ENCODE measurements at regions not wholly inside any gene's neighbourhood (a gene's known extent, or its start where the extent isn't known, plus 50 kb on each side); places are given as distances from the start of the nearest gene placed in this dataset.

DNA sequence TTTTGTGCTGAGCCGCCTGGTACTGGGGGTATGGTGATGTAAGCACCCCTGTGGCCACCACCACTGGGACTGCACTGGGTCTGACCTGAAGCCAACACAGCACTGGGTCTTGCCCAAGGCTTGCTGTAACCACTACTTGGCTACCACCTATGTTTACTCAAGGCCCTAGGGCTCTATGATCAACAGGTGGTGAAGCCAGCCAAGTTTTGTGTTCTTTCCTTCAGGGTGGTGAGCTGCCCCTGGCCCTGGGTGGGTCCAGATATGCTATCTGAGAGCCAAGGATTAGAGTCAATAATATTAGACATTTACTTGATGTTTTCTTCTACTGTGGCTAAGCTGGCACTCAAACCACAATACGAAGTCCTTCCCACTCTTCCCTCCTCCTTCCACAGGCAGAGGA is 55.1 kb upstream of the PAGE4 start:
- no peak overlapping the region for H3K4me3 ChIP-seq
- no peak overlapping the region for H3K27ac ChIP-seq
- H3K9me3 ChIP-seq = peaks cover 8% of the 10 kb centered on the region
- peaks cover 0 to 12% (median 0%) of the 10 kb centered on the region in 3 donors for H3K27me3 ChIP-seq (ENCODE audit: insufficient read depth in 3 of 3, low read length in 2 of 3)
- intact Hi-C loops (cut with DNase I) = no loop called here
- no peaks in the 10 kb centered on the region for H3K4me1 ChIP-seq
- TF ChIP-seq, protein P1, sequence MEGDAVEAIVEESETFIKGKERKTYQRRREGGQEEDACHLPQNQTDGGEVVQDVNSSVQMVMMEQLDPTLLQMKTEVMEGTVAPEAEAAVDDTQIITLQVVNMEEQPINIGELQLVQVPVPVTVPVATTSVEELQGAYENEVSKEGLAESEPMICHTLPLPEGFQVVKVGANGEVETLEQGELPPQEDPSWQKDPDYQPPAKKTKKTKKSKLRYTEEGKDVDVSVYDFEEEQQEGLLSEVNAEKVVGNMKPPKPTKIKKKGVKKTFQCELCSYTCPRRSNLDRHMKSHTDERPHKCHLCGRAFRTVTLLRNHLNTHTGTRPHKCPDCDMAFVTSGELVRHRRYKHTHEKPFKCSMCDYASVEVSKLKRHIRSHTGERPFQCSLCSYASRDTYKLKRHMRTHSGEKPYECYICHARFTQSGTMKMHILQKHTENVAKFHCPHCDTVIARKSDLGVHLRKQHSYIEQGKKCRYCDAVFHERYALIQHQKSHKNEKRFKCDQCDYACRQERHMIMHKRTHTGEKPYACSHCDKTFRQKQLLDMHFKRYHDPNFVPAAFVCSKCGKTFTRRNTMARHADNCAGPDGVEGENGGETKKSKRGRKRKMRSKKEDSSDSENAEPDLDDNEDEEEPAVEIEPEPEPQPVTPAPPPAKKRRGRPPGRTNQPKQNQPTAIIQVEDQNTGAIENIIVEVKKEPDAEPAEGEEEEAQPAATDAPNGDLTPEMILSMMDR (IDR thresholded peaks at IDR 0.05) = no peak
- WGBS, 3 donors = 57 to 93% (median 82%) methylated on average over 2 of the region's 2 CpGs
- ATAC-seq = no peak
- H3K36me3 ChIP-seq (ENCODE audit: insufficient read depth in 1 of 2, low read depth in 1 of 2) = no peaks in the 10 kb centered on the region
- no peak for DNase-seq

DNA sequence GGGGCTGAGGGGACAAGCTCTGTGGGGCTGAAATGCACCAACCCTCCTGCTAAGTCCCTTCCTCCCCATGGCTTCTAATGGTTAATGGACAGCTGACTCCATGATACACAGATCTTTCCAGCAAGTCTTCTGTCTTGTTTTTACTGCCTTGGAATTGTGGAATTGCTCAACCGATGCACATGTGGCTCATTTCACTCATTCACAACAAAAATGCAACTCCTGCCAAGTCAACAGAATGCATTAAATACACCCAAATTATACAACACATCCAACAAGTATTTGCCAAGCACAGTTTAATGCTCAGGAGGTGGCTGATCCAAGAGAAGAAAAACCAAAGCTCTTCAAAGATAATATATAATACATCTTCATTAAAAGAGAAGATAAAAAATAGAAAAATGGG is 61.9 kb upstream of the PAGE4 start:
- peaks cover 0 to 8% (median 0%) of the 10 kb centered on the region in 3 donors for H3K27me3 ChIP-seq (ENCODE audit: insufficient read depth in 3 of 3, low read length in 2 of 3)
- ATAC-seq (no peak), DNase-seq (no peak)
- TF ChIP-seq, protein P1 (IDR thresholded peaks at IDR 0.05) = no peak
- no peak overlapping the region for H3K4me3 ChIP-seq
- no peaks in the 10 kb centered on the region for H3K4me1 ChIP-seq
- H3K36me3 ChIP-seq (ENCODE audit: insufficient read depth in 1 of 2, low read depth in 1 of 2) = no peaks in the 10 kb centered on the region
- no peak overlapping the region for H3K27ac ChIP-seq
- intact Hi-C loops (cut with DNase I) = no loop called here
- 12 to 24% (median 16%) methylated on average over 1 of the region's 1 CpG for WGBS, 3 donors
- peaks cover 8% of the 10 kb centered on the region for H3K9me3 ChIP-seq

DNA sequence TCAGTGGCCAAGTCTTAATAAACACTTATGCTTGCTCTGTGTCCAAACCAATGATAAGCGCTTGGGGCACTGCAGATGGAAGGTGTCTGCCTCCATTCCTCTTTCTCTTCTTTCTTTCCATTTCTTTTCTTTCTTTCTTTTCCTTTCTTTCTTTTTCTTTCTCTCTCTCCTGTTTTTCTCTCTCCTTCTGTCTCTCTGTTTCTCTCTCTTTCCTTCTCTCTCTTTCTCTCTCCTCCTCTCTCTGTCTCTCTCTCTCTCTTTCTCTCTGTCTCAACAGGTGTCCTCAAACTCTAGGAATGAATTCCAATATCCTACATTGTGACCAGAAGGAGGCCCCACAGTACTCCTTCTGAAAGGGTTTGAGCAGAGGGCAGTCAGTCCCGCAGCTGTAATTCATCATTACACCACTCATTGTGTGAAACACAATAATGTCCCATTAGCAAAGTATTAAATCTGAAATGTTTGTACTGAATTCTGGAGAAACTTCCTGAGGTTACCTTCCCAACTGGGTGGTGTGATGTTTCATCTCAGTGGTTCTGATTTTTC is 66.5 kb upstream of the PAGE1 start:
- no peaks in the 10 kb centered on the region for H3K36me3 ChIP-seq (ENCODE audit: insufficient read depth in 1 of 2, low read depth in 1 of 2)
- no peak for DNase-seq
- 63 to 66% (median 66%) methylated on average over 2 of the region's 2 CpGs for WGBS, 3 donors
- intact Hi-C loops (cut with DNase I) = no loop called here
- TF ChIP-seq, protein P1 (IDR thresholded peaks at IDR 0.05) = no peak
- no peaks in the 10 kb centered on the region for H3K9me3 ChIP-seq
- no peak for ATAC-seq
- H3K27ac ChIP-seq = no peak overlapping the region
- peaks cover 0 to 23% (median 0%) of the 10 kb centered on the region in 3 donors for H3K27me3 ChIP-seq (ENCODE audit: insufficient read depth in 3 of 3, low read length in 2 of 3)
- no peak overlapping the region for H3K4me3 ChIP-seq
- H3K4me1 ChIP-seq = no peaks in the 10 kb centered on the region

DNA sequence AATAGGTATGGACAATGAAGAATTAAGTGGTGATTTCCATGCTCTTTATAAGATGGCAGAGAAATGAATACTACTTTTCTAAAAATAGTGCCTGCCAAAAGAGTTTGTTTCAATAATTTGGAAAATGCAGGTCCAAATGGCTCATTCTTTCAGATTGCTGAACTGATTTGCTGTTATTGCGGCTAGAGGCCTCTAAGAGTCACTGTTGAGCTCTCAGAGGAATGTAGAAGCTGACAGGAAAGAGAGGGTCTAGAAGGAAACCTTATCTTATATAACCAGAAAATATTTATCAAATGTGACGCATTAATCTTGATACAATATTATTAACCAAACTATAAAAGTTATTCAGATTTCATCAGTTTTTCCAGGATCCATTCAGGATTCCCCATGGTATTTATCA is 65.7 kb upstream of the PAGE1 start:
- DNase-seq (no peak), ATAC-seq (no peak)
- no peaks in the 10 kb centered on the region for H3K4me1 ChIP-seq
- no peaks in the 10 kb centered on the region for H3K9me3 ChIP-seq
- WGBS, 3 donors = 13 to 17% (median 15%) methylated on average over 2 of the region's 2 CpGs
- H3K27ac ChIP-seq = no peak overlapping the region
- intact Hi-C loops (cut with DNase I) = no loop called here
- peaks cover 0 to 25% (median 0%) of the 10 kb centered on the region in 3 donors for H3K27me3 ChIP-seq (ENCODE audit: insufficient read depth in 3 of 3, low read length in 2 of 3)
- TF ChIP-seq, protein P1 (IDR thresholded peaks at IDR 0.05) = peak; percentile 44
- H3K36me3 ChIP-seq (ENCODE audit: insufficient read depth in 1 of 2, low read depth in 1 of 2) = no peaks in the 10 kb centered on the region
- no peak overlapping the region for H3K4me3 ChIP-seq

DNA sequence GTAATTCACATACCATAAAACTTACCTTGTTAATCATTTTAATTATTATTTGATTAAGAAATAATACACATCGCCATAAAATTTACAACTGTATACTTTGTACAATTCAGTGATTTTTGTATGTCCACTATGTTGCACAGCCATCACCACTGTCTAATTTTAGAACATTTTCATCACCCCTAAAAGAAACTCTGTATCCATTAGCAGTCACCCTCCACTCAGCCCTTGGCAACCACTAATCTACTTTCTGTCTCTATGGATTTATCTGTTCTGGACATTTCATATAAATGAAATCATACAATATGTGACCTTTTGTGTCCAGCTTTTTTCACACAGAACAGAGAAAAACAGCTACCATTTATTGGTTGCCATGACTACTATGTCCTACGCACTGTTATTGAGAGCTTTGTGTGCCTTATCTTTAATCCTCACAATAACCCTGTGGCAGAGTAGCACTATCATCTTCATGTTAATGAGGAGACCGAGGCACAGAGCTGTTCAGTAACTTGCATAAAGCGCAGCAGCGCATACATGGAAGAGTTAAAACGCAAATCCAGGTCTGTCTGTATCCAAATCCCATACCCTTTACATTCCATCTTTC is 64.6 kb upstream of the PAGE1 start:
- Histone ChIP-seq H3K27me3 (ENCODE audit: insufficient read depth in 3 of 3, low read length in 2 of 3) (peaks cover 0 to 30% (median 0%) of the 10 kb centered on the region in 3 donors), H3K36me3 (ENCODE audit: insufficient read depth in 1 of 2, low read depth in 1 of 2) (no peaks in the 10 kb centered on the region), H3K9me3 (no peaks in the 10 kb centered on the region), H3K27ac (no peak overlapping the region), H3K4me3 (no peak overlapping the region), H3K4me1 (no peaks in the 10 kb centered on the region)
- intact Hi-C loops (cut with DNase I) = no loop called here
- WGBS, 3 donors = 71 to 86% (median 81%) methylated on average over 6 of the region's 6 CpGs
- no peak for ATAC-seq
- DNase-seq = no peak
- TF ChIP-seq, protein P1 (IDR thresholded peaks at IDR 0.05) = no peak
